ENCODE measurements at regions not wholly inside any gene's neighbourhood (a gene's known extent, or its start where the extent isn't known, plus 50 kb on each side); places are given as distances from the start of the nearest gene placed in this dataset.

DNA sequence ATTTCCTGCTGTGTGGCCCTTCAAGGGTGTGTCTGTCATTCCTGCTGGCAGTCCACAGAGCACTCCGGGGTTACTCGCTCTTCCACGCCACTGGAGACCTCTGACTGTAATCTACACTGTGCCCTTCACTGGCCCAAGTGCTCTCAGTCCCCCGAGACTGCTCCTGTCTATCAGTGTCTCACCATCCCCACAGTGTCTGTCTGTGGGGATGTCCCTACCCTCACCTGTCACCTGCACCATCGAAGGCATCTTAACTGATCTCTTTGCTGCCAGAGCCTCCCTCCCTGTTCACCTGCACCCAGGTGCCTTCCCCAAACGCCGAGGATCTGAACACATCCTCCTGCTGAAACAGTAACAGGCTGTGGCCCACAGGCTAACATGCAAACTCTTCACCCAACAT is 136.7 kb downstream of the MATN1 start:
- H3K27me3 ChIP-seq (ENCODE audit: insufficient read depth, low read length), result no peaks in the 10 kb centered on the region
- peaks cover 14% of the 10 kb centered on the region for H3K9me3 Mint-ChIP-seq (ENCODE audit: unreplicated experiment)
- no peaks in the 10 kb centered on the region for H3K36me3 ChIP-seq (ENCODE audit: insufficient read depth, low read length)
- H3K4me1 Mint-ChIP-seq (ENCODE audit: low read depth, unreplicated experiment), result no peaks in the 10 kb centered on the region
- TF ChIP-seq, protein P1, sequence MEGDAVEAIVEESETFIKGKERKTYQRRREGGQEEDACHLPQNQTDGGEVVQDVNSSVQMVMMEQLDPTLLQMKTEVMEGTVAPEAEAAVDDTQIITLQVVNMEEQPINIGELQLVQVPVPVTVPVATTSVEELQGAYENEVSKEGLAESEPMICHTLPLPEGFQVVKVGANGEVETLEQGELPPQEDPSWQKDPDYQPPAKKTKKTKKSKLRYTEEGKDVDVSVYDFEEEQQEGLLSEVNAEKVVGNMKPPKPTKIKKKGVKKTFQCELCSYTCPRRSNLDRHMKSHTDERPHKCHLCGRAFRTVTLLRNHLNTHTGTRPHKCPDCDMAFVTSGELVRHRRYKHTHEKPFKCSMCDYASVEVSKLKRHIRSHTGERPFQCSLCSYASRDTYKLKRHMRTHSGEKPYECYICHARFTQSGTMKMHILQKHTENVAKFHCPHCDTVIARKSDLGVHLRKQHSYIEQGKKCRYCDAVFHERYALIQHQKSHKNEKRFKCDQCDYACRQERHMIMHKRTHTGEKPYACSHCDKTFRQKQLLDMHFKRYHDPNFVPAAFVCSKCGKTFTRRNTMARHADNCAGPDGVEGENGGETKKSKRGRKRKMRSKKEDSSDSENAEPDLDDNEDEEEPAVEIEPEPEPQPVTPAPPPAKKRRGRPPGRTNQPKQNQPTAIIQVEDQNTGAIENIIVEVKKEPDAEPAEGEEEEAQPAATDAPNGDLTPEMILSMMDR (IDR thresholded peaks at IDR 0.05; ENCODE audit: insufficient read depth, low read depth, low read length), result no peak
- TF ChIP-seq EZH2 (IDR thresholded peaks at IDR 0.05; ENCODE audit: insufficient read depth, low read length), result no peak
- no peaks in the 10 kb centered on the region for H3K4me1 ChIP-seq (ENCODE audit: insufficient read depth, low read length)
- no peaks in the 10 kb centered on the region for H3K9me3 ChIP-seq (ENCODE audit: insufficient read depth, low read depth, low read length)
- no peak overlapping the region for H3K9ac ChIP-seq (ENCODE audit: low read length)
- H3K27ac ChIP-seq (ENCODE audit: low read depth, low read length), result no peak overlapping the region
- H3K36me3 Mint-ChIP-seq (ENCODE audit: low read depth, unreplicated experiment), result no peaks in the 10 kb centered on the region
- H4K20me1 ChIP-seq (ENCODE audit: insufficient read depth, low read length), result no peaks in the 10 kb centered on the region
- no peak overlapping the region for H3K27ac Mint-ChIP-seq (ENCODE audit: unreplicated experiment)
- H3K4me3 Mint-ChIP-seq (ENCODE audit: unreplicated experiment), result no peak overlapping the region
- DNase-seq (ENCODE audit: low read depth) (no peak), FAIRE-seq (no peak)
- peaks cover 27% of the 10 kb centered on the region for H3K27me3 Mint-ChIP-seq (ENCODE audit: low read depth, unreplicated experiment)
- no peak overlapping the region for H3K4me3 ChIP-seq (ENCODE audit: insufficient read depth, low read depth, low read length)
- H2AFZ ChIP-seq (ENCODE audit: low read depth, low read length), result no peak overlapping the region
- no peaks in the 10 kb centered on the region for H3K79me2 ChIP-seq (ENCODE audit: insufficient read depth, low read length)
- H3K4me2 ChIP-seq (ENCODE audit: low read length), result no peak overlapping the region

DNA sequence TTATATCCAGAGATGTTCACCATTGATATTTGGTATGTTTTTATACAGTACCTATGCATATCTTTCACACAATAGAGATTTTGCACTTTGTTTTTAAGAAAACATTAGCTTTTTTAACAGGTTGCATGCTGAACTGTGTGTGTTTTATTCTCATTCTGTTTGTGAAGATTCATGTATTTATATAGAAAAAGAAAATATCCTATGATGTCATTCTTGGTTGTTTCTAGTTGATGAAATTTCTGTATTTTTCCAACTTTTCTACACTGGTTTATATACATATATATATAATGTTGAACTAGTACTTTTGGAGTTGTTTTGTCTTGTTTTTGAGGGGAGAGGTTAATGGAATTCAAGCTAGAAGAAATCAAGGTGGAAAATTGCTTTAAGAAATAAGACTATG is 143.8 kb downstream of the MATN1 start:
- Histone ChIP-seq H3K27ac (ENCODE audit: low read depth, low read length) (no peak overlapping the region), H3K4me2 (ENCODE audit: low read length) (no peak overlapping the region), H2AFZ (ENCODE audit: low read depth, low read length) (no peak overlapping the region), H3K4me1 (ENCODE audit: insufficient read depth, low read length) (no peaks in the 10 kb centered on the region), H3K79me2 (ENCODE audit: insufficient read depth, low read length) (no peaks in the 10 kb centered on the region), H3K27me3 (ENCODE audit: insufficient read depth, low read length) (no peaks in the 10 kb centered on the region), H3K9me3 (ENCODE audit: insufficient read depth, low read depth, low read length) (no peaks in the 10 kb centered on the region), H3K36me3 (ENCODE audit: insufficient read depth, low read length) (no peaks in the 10 kb centered on the region), H3K4me3 (ENCODE audit: insufficient read depth, low read depth, low read length) (no peak overlapping the region), H4K20me1 (ENCODE audit: insufficient read depth, low read length) (no peaks in the 10 kb centered on the region), H3K9ac (ENCODE audit: low read length) (no peak overlapping the region)
- no peak overlapping the region for H3K27ac Mint-ChIP-seq (ENCODE audit: unreplicated experiment)
- no peaks in the 10 kb centered on the region for H3K36me3 Mint-ChIP-seq (ENCODE audit: low read depth, unreplicated experiment)
- no peaks in the 10 kb centered on the region for H3K4me1 Mint-ChIP-seq (ENCODE audit: low read depth, unreplicated experiment)
- no peak for FAIRE-seq
- peaks cover 35% of the 10 kb centered on the region for H3K27me3 Mint-ChIP-seq (ENCODE audit: low read depth, unreplicated experiment)
- no peak for TF ChIP-seq EZH2 (IDR thresholded peaks at IDR 0.05; ENCODE audit: insufficient read depth, low read length)
- TF ChIP-seq, protein P1 (IDR thresholded peaks at IDR 0.05; ENCODE audit: insufficient read depth, low read depth, low read length), result no peak
- DNase-seq (ENCODE audit: low read depth), result no peak
- H3K9me3 Mint-ChIP-seq (ENCODE audit: unreplicated experiment), result peaks cover 17% of the 10 kb centered on the region
- no peak overlapping the region for H3K4me3 Mint-ChIP-seq (ENCODE audit: unreplicated experiment)

DNA sequence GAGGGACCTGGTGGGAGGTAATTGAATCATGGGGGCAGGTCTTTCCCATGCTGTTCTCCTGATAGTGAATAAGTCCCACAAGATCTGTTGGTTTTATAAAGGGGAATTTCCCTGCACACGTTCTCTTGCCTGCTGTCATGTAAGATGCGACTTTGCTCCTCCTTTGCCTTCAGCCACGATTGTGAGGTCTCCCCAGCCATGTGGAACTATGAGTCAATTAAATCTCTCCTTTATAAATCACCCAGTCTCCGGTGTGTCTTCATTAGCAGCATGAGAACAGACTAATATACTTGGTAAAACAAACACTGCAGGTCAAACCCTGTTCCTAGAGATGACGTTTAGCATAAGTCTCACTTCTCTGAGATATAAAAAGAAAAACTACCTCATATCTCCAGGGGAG is 148.3 kb downstream of the MATN1 start:
- TF ChIP-seq, protein P1 (IDR thresholded peaks at IDR 0.05; ENCODE audit: insufficient read depth, low read depth, low read length), result no peak
- Histone ChIP-seq H3K36me3 (ENCODE audit: insufficient read depth, low read length) (no peaks in the 10 kb centered on the region), H3K4me3 (ENCODE audit: insufficient read depth, low read depth, low read length) (no peak overlapping the region), H3K9me3 (ENCODE audit: insufficient read depth, low read depth, low read length) (no peaks in the 10 kb centered on the region), H2AFZ (ENCODE audit: low read depth, low read length) (no peak overlapping the region), H3K79me2 (ENCODE audit: insufficient read depth, low read length) (no peaks in the 10 kb centered on the region), H3K4me2 (ENCODE audit: low read length) (no peak overlapping the region), H3K27ac (ENCODE audit: low read depth, low read length) (no peak overlapping the region), H3K9ac (ENCODE audit: low read length) (no peak overlapping the region), H3K27me3 (ENCODE audit: insufficient read depth, low read length) (no peaks in the 10 kb centered on the region), H3K4me1 (ENCODE audit: insufficient read depth, low read length) (no peaks in the 10 kb centered on the region), H4K20me1 (ENCODE audit: insufficient read depth, low read length) (no peaks in the 10 kb centered on the region)
- peaks cover 58% of the 10 kb centered on the region for H3K27me3 Mint-ChIP-seq (ENCODE audit: low read depth, unreplicated experiment)
- no peaks in the 10 kb centered on the region for H3K36me3 Mint-ChIP-seq (ENCODE audit: low read depth, unreplicated experiment)
- H3K9me3 Mint-ChIP-seq (ENCODE audit: unreplicated experiment), result no peaks in the 10 kb centered on the region
- H3K4me1 Mint-ChIP-seq (ENCODE audit: low read depth, unreplicated experiment), result no peaks in the 10 kb centered on the region
- no peak overlapping the region for H3K27ac Mint-ChIP-seq (ENCODE audit: unreplicated experiment)
- DNase-seq (ENCODE audit: low read depth), result no peak
- FAIRE-seq, result no peak
- no peak overlapping the region for H3K4me3 Mint-ChIP-seq (ENCODE audit: unreplicated experiment)
